Skin of body (tissue), 1 donor: ENCODE measurements at regions not wholly inside any gene's neighbourhood (a gene's known extent, or its start where the extent isn't known, plus 50 kb on each side); places are given as distances from the start of the nearest gene placed in this dataset.

Experiments used
- DNase-seq: peaks from one replicate; lab custom pipeline; 2025; lab: John Stamatoyannopoulos, UW

DNA sequence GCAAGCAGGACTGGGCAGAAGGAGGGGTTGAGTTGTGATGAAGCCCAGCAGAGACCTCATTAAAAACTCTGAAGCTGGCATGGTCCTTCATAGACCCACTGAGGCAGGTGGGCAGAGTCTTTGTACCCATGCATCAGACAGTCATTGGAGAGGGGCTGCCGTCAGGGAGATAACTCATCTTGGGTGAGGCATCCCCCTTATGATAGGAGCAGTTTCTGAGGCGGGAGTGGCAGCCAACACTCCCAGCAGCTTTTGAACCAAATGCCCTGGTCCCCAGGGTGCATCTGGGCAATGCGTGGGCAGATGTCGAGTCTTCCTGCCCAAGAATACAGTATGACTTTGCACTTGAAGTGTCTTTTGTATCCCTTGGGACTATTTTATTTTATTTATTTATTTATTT is 68.1 kb downstream of the HTR5A start:
- no peak for DNase-seq

DNA sequence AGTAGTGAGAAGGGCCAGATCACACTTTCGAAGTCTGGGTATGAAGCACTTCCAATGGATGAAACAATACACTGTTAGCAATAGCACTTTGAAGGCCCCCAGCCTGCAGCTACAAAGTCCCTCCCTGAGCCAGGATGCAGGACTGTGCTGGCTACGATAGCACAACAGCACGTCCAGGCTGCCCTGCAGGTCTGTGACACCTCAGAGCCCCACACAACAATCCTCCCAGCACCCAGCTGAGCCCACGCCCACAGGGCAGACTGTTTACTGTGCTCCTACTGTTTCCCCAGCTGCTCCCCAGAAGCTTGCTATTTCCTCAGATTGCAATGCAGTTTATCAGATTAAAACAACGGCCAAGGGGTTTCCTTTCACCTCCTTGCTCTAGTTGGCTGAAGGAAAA is 71.4 kb downstream of the HTR5A start:
- no peak for DNase-seq

DNA sequence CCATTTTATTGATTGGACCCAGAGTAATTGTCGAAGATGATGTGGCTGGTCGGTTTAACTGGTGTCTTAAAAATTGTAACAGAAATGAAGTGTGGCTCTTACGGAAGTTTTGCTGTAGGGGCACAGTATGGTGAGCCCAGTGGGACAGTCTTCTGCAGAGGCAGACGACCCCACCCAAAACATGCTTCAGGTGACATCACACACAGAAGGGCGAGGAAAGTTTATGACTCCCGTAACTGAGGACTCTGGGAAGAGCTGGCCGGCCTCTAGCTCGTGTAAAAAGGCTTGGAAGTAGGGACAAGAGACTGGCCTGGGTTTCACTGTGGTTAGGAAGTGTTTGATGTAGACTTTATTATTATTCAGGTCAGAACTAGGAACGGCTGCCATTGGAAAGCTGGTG is 73.3 kb downstream of the HTR5A start:
- no peak for DNase-seq

DNA sequence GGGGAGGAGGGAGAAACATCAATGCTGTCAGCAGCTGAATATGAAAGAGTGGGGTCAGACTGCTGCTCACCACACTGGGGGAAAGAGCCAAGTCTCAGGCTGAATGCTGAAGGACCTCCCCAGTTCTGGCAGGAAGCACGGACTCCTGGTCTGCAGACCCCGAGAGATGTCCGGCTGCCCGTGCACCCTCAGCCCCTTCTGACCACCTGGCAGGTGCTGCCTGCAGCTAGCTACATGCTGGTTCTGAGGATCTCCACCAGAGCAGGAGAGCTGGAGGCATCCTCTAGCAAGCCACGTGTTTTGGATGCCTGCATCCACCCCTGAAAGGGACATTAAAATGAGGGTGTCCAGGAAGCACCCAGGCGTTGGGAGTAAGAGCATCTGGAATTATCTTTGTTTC is 74.2 kb downstream of the HTR5A start:
- DNase-seq, result no peak

DNA sequence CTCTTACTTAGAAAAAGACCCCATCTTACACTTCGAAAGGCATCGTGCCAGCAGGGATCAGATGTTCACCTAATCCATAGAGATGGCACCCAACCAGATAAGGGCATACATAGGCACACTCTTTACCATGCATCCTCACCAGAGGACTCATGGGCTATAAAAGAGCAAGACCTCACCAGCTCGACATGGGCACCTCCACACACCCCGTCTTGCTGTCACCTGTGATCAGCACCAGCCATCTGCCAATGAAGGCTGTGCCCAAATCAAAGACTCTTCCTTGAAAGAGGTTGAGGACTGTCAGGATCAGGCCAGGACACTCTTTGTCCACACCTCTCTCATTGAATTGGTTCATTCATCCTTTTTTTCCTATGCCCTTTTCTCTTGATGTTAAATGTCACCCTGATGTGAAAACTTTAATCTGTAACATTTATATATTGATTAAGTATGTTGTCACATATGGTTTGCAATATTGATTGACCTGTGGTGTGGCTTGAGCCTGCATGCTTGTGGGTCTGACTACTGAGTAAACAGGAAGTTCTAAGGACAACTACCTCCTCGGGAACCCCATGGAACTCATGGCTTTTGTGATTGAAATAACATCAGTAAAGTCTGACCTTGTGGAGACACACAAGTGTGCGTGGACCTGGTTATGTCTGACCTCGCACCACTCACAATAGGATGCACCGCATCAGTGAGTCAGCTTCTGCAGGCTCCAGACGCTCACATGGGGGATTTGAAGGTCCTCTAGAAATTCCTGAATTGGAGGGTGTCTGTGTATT is 75.5 kb downstream of the HTR5A start:
- no peak for DNase-seq

DNA sequence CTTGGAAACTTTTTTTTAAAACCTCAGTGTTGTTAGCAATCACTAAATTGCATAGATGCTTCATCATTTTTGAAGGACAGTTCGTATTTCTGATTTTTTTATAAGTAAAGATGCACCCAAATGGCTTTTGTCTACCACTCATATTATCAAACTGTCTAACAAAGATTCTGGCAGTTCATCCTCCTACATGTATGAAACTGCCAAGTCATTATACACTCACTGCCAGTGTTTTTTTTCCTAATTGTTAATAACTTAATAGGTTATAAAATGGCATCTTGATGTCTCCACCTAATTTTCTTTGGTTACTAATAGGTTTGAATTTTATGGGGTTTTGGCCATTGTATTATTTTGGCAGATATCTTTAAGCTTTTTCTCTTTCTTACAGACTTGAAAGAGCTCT is 77.0 kb downstream of the HTR5A start:
- no peak for DNase-seq

- DNase-seq, result no peak
Observed at GRCh38 chr7:155147624-155148023, 77.5 kb downstream of the HTR5A start.

GRCh38 chr7:155153676-155154075 is 83.6 kb downstream of the HTR5A start:
- no peak for DNase-seq

DNA sequence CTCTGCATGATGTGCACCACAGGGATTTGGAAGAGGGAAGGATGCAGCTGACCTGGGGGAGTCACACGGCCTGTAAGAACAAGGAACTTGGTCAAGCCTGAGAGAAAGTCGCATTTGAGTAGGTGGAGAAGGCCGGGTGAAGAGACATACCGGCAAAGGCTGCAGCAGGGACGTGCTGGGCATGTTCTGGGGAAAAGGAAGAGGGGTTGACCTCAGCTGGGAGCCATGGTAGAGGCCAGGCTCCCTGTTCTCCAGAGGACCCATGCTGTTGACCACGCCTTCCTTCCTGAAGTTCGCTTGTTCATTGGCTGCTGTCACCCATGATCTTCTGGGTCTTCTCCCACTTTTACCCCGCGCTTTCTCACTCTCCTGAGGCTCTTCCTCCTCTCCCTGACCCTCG is 84.5 kb downstream of the HTR5A start:
- DNase-seq, result no peak

GRCh38 chr7:155161690-155162089 is 91.6 kb downstream of the HTR5A start:
- no peak for DNase-seq

DNA sequence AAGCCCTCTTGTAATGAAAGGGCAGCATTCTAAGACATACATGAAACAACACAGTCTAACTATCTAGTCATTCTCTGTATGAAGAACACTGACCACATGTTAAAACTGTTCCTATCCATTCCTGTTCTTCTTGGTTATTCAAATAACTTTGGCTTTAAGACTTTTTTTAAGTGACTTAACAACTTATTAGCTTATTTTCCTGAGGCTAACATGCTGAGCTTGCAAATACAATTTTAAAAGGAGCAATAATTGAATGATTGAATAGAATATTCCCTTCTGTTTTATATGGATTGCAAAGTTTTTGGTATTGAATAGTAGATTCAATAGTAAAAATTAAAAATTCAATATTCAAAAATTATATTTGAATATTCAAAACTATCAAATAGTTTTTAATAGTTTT is 92.3 kb downstream of the HTR5A start:
- no peak for DNase-seq

- DNase-seq, result no peak
Observed at GRCh38 chr7:155163696-155164095, 93.6 kb downstream of the HTR5A start.

DNA sequence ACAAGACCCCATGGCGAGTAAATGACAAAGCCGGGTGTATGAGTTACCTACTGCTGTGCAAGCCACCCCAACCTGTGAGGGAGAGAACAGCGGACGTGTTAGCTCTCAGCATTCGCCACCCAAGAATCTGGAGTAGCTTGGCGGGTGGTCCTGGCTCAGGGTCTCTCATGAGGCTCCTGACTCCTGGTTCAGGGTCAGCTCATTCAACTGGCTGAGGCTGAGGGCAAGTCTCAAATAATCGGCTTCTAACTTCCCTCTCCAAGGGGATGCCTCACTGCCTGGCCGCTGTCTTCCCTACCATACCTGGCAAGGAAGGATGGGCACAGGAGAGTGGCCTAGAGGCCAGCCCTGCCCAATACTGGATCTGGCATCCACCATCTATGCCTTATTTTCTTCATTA is 94.2 kb downstream of the HTR5A start:
- no peak for DNase-seq

GRCh38 chr7:155166108-155166507 is 96.0 kb downstream of the HTR5A start:
- DNase-seq, result no peak

- DNase-seq, result no peak
Observed at GRCh38 chr7:155166673-155167370, 96.7 kb downstream of the HTR5A start.

- no peak for DNase-seq
Observed at GRCh38 chr7:155167706-155168365, 97.7 kb downstream of the HTR5A start.

DNA sequence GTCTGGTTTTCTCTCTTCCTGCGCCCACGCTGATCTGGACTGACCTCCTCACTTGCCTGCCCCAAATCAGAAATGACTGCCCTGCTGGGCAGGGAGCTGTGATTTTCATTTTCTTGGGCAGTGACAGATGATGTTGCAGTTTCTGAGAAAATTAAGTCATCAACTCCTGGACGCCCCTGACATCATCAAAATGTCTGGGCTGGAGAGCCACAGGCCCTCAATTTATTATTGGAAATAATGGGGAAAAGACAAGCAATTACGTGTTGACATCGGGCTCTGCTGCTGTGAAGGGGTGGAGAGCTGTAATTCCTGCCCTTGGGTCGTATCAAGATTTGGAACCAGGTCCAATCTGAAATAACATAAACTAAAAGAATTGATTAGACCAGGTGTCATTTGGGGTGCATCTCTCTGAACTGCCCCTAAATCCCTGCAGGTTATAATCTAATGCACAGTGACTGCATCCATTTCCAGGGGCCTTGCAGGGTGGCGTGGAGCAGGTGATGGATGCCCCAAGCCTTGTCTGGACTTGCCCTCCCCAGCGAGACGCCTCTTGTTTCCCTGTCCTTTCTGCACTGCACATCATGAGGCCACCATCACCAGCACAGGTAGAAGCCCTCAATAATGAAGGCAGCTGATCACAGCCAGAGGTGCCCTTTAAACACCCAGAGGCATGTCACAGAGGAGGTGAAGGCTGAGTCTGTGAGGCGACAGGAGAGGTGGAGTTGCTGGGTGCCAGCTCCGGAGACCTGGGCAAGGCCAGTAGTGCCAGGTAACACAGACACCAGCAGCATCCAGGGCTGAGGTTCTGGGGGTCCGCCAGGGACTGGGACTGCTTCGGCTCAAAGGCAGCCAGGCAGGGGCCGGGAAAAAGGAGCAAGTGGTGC is 98.7 kb downstream of the HTR5A start:
- DNase-seq, result no peak

DNA sequence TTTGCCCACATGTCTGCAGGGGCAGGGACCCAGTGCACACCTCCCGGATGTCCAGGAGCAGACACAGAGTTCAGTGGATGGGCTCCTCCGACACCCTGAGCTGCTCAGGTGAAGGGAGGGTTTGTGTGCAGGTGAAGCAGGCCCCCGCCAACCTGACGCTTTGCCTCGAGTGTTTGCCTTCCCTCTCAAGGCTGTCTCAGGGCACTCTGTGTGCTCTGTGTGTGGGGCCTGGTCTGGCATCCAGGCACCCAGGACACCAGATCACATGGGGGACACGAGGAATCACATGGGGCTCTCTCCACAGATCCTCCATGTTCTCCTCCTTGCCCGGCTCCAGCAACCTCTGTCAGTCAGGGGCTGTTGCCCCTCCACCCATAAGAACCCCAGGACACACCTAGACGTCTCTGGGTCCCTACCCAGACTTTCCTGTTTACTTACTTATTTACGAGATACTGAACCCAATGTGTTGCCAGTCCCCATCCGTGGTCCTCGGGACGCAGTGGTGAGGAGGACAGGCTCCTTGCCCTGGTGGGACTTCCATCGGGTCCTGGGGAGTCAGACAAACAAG is 99.5 kb downstream of the HTR5A start:
- no peak for DNase-seq

GRCh38 chr7:155170331-155170730 is 100.2 kb downstream of the HTR5A start:
- no peak for DNase-seq

GRCh38 chr7:155172141-155172540 is 102.0 kb downstream of the HTR5A start:
- no peak for DNase-seq

DNA sequence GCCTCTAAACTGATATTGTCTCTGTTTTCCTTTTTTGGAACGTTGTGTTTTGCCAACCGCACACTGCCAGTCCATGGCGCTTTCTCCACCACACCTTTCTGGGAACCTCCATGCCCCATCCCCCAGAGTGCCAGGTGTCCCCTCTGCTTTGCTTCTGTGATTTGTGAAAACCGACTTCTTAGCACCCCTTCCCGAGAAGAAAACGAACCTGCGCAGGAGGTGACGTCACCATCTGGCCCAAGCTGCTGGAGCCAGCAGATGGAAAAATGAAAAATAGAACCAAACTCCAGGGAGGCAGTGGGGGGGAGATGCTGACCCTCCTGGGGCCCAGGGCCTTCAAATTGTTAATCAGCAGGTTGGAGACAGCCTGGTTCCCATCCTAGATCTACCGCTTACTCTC is 103.8 kb downstream of the HTR5A start:
- no peak for DNase-seq
